HuH-7.5 (cell line): ENCODE measurements at regions not wholly inside any gene's neighbourhood (a gene's known extent, or its start where the extent isn't known, plus 50 kb on each side); places are given as distances from the start of the nearest gene placed in this dataset.
"Not testable (repeated sequence)": the region's sequence is repeated elsewhere in the genome, so short reads cannot be mapped to it uniquely, and the experiment has no call there.

Source experiments
- DNase-seq: peaks from one replicate; pipeline ENCODE4 v3.0.0; 2011; ENCODE audit warnings: low spot score

DNA sequence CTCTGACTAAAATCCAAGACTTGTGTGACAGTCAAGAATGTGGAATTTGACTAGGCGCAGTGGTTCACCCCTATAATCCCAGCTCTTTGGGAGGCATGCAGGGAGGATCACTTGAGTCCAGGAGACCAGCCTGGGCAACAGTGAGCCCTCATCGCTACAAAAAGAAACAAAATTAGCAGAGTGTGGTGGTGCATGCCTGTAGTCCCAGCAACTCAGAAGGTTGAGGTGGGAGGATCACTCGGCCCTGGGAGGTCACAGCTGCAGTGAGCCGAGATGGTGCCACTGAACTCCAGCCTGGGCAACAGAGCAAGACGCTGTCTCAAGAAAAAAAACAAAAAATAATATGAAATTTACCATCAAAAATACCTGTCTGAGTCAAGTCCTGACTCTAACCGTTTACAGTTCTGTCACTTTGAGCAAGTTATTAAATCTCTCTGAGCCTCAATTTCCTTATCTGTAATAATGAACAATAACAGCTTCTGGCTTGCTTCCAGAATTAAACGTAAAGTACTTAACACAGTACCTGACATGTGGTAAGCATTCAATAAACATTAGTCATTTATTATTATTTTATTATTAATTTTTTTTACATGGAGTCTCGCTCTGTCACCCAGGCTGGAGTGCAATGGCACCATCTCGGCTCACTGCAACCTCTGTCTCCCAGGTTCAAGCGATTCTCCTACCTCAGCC, 204.6 kb upstream of the TSC22D1 start:
- no peak for DNase-seq

DNA sequence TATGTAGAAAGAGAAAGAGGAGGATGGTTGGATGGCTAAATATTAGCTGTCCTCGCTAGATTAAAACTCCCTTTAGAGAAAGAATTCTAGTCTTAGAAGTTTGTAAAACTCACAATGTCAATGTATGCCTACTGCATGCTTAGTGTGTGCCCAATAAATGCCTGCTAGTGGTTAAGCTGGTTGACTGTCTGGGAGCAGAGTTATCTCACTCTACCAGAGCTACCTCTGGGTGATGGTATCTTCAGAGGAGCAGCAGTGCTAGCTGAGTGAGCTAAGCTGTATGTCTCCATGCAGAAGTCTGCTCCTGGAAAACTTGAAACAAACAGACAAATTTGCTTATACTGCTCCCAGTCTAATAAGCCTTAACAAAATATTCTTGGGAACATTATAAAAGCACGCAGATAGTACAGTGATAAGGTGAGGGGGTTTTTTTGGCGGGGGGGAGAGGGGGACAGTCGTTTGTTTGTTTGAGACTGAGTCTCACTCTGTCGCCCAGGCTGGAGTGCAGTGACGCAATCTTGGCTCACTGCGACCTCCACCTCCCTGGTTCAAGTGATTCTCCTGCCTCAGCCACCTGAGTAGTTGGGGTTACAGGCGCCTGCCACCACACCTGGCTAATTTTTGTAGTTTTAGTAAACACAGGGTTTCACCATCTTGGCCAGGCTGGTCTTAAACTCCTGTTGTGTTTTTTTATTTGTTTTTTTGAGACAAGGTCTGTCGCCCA, 202.8 kb upstream of the TSC22D1 start:
- DNase-seq, result no peak

DNA sequence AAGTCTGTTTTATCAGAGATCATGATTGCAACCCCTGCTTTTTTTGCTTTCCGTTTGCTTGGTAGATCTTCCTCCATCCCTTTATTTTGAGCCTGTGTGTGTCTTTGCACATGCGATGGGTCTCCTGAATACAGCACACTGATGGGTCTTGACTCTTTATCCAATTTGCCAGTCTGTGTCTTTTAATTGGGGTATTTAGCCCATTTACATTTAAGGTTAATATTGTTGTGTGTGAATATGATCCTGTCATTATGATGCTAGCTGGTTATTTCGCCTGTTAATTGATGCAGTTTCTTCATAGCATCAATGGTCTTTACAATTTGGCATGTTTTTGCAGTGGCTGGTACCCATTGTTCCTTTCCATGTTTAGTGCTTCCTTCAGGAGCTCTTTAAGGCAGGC, 199.2 kb upstream of the TSC22D1 start:
- not testable (repeated sequence) for DNase-seq

DNA sequence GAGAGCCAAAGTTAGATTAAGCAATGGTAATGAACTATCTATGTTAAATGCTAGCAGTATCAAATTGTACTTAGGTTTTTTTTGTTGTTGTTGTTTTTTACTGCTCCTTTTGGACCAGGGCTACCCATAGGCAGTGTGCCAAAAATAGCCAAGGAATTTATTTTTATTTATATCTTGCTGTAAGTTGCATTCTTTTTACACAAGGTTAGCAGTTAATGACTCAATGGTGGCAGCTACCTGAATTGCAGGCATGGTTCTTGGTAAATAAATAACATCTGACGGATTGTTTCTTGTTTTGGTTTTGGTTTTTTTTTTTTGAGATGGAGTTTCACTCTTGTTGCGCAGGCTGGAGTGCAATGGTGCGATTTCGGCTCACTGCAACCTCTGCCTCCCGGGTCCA, 194.8 kb upstream of the TSC22D1 start:
- DNase-seq, result no peak

DNA sequence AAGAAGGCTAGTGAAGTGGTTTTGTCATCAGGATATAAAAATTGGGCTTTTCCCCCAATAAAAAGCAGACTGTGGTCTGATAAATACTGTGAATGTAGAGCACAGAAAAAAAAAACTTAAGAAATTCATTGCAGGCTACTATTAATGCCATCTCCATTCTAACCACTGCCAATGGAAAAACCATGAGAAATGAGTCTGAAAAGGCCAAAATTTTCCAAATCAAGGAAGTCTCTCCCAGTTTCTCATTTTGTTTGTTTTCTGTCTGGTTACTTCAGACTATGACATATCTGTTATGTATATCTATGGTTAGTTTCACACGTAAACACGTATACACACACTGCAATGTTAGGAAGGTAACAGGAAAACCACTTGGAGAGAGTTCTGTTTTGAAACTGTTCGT, 193.6 kb upstream of the TSC22D1 start:
- DNase-seq, result no peak

DNA sequence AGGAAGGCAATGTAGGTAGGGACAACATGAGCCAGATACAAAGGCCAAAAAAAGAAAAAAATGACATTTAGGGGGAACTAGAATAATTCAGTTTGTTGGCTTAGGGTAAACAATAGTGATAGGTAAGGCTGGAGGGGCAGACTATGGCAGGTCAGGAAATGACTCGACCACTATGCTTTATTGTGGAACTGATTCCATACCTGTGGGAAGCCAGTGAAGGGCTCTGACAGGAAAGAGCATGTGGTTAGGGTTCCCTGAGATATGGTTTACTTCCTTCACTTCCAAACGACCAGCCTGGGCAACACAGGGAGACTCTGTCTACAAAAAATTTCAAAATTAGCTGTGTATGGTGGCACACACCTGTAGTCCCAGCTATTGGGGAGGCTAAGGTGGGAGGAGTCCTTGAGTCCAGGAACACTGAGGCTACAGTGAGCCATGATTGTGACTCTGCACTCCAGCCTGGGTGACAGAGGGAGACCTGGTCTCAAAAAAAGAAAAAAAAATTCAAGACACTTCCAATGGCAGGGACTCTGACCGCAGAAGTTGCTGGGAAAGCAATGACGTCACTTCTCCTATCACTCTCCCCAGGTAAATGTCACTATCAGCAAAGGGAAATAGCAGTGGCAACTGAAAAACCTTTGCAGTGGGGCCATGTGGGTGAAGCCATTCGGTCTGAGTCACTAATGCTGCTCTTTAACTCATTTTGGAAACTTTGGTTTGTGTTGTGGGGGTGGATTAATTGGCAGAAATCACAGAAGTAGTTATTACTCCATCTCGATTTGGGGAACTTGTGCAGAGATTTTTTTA, 192.8 kb upstream of the TSC22D1 start:
- no peak for DNase-seq

DNA sequence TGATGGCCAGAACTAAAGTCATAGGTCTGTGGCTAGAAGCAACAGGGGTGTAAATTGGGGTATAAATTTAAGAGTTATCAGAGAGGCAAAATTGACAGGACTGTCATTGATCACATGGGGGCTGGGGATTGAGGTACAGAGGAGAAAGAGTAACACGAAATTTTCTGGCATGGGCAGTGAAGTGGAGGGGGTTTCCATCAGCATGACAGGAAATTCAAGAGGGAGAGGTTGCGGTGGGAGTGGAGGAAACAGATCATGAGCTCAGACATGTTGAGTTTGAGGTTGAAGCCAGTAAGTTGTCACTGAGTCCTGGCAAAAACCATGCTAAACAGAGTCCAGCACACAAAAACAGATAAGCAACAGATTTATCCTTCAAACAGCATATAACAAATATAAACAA, 192.1 kb upstream of the TSC22D1 start:
- no peak for DNase-seq

DNA sequence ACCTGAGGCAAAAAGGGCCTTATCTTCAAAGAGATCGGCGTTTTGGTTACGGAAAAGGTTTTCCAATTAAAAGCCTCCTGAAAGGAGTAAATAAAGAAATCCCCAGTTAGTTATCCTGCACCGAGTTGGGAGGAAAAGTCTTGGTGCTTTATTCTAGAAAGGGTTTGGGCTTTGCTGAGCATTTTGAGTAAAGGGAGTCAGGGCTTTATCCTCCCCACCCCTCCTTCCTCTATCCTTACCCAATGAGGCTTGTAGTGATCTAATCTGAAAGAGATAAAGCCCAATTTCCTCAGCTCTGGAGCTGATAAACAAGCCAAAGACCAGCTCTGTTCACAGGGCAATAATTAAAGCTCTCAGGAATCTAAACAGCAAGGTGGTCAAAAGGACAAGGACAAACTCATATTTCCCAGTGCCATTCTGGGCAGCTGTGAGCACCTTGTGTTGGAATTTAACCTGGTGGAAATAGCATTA, 188.9 kb upstream of the TSC22D1 start:
- no peak for DNase-seq

DNA sequence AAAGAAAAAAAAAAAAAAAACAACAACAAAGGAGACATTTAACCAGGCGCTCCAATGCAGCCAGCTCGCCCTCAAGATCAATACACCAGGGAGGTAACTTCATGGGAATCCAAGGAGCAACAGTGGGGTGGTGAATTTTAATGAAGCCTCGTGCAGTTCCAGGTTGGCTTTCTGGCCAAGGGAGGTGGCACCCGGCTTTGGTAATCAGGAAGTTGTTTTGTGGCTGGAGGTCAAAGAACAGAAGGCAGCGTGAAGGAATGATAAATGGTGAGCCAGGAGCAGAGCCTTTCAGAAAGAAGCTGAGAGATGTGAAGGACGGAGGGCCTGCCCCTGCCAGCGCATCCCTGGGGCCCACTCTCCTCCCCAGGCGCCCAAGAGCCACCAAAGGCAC, 188.2 kb upstream of the TSC22D1 start:
- DNase-seq, result no peak

DNA sequence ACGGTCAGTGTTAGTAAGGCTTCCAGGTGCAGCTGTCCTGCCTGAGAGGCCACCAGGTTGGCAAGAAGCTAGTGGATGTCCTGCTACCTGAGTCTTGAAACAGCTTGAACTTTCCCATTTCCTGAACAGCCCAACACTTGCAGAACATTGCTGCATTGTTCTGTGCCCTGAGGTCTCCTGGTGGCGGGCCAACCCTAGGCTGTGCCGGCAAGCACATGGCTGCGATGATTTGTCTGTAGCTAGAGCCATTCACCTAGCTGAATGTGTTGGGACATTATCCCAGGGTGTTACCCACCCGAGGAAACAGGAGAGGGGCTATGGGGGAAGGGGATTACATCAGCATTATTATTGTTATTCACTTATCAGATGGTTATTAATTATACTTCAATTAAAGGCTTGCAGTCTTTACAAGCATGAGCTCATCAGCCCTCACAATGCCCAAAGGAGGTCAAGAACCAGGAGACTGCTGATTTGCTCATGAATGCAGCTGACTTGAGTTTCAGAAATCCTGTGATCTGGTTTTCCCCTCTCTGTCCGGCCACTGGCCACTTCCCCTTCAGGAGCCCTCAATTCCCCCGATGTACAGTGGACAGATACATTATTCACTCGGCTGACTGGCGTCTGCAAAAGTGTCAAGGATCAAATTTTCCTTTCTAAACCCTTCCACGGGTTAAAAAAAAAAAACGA, 187.6 kb upstream of the TSC22D1 start:
- DNase-seq, result no peak

DNA sequence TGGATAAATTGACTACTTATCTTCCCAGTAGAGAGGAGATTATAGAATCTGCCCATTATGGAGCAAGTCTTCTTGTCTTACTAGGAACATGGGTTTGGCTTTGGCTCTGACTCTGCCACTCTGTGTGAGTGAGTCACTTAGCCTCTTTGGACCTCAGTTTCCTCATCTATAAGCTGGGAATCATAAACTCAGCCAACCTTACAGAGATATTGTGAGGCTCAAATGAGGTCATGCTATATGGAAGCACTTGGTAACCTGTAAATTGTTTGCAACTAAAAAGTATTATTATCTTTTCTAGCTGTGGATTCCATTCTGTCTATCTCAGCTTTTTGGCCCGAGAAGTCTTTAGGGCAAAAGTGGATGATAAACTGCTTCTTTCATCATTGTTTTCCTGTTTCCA, 186.8 kb upstream of the TSC22D1 start:
- DNase-seq, result no peak

DNA sequence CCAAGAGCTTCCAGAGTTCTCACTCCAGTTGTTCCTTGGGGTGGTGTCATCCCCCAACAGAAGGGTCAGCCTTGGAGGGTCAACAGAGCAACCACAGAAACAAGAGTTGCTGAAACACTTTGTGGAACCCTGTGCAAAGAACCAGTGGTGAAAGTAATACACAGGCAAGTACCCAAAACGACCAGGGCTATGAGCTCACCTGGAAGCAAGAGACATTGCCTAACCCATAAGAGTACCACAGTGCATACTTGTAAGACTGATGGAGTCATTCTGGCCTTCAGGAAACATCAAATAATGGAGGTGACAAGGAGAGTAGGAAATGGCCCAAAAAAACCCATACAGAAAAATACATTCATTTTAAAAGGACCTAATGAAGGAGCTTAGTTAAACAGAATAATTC, 184.3 kb upstream of the TSC22D1 start:
- no peak for DNase-seq

DNA sequence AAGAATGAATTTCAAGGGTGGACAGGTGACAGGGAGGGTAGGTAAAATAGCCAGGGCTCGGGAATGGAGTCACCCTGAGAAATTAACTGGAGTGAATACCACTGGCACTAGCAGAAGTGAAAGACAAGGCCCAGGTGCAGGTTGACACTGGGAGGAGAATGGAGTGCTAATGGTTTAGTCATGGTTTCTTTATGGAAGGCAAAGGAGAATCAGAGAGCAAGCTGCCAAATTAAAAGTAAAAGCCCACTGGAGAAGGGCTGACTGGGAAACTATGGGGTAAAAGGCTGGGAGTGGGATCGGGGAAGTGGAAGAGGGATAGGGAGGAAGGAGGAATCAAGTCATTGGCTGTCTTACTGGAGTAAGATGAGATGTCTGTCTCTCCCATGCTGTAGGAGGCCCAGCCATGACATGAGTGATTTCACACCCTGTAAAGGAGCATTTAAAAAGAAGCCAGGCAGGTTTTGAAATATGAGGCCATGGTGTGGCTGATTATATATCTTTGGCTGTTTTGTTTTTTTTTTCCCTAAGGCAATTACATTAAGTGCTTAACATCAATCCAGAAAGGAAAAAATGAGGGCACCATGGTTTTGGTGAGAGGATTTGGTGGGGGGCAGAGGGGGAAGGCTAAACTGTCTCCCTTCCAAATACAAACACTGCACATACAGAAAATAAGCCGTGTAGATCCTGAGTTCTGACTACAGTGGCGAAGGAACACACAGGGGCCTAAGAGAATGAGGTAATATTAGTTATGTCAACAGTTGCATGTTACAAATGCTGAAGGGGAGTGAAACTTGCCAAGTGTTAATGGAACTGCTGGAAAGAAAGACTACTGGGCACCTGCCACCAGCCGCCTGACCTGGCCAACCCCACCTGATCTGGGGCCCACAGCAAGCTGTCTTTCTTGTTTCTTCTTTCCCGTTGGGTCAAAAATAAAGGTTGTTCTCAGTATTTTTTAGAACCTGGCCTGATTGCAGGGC, 183.5 kb upstream of the TSC22D1 start:
- no peak for DNase-seq

DNA sequence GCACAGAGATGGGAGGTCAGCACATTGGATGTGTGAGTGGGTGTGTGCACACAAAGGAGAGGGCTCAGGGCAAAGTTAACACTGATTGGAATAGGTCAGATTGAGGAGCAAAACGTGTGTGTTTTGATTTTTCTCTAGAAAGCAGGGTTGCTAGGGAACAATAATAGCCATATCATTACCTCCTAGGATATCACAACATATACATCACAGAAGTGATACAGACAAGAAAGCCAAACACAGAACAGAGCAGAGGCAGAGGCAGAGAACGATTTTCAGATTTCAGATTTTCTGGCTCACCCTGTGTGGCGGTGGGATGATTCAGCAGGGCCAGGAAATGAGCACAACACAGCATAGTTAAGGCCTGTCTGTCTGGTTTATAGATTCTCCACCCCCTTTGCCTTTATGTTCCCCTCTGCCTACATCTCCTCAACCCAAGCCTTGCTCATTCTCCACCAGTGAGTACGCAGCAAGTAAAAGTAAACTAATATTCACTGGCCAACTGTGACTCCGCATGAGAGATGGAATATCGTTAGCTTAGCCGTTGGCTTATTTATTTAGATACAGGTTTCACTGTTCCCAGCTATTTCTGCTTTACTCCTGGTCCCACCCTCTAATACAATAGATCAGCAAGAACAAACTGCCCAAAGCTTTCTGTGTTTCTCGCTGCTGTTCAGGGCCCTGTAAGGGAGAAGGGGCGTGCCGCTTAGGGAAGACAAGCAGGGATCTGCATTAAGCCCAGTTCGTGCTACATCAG, 182.7 kb upstream of the TSC22D1 start:
- no peak for DNase-seq

DNA sequence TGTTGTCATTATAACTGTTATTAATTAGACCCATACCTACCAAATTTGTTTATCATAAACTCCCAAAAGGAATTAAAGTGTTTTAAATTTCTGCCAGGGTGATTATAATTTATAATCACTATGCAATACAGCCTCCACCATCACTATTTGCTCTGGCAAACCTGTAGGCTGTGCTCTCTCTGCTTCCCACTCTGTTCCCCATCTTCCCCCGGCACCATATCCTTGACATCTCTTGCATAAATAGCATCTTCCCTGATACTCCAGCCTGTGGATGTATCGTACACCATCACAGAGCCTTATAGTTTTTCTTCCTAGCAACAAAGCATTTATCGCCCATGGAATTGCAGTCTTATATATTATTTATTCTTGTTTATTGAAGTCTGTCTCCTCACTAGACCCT, 181.5 kb upstream of the TSC22D1 start:
- DNase-seq, result no peak

DNA sequence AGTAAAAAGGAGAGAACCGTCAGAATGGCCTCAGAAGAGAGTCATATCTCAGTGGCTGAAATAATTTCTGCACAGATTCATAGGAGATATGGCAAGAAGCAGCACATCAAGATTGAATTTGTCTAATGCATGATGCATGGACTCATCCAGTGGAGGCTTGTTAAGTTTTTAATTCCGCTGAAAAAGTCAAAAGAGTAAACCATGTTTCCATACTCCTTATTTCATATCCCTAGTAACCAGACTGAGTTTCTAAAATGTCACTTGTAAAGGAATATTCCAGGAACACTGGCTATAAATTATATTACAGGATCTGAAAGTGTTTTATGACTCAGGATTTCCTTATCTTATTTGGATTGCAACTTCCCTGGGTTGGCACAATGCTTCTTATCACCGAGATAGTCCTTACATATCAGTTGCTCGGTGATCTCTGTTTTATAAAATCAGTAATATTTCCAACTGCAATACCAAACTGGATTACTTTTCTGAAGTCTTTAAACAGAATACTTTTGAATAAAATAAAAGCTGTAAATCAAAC, 180.2 kb upstream of the TSC22D1 start:
- DNase-seq, result no peak

DNA sequence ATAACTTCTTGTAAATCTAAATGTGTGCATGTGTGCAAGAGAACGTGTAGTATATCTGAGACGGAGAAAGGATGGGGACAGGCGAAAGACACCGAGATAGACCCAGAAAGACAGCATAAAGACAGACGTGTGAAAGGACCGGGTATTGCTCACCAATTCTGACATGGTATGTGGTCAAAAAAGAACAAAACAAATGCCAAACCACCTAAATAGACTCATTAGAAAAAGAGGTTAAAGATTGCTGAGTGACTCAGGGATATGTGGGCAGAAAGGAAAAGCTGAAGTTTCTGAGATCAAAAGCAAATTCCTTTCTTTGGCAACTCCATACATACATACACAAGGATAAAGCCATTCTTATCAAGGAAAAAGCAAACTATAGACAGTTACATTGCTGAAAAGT, 179.7 kb upstream of the TSC22D1 start:
- DNase-seq, result no peak

DNA sequence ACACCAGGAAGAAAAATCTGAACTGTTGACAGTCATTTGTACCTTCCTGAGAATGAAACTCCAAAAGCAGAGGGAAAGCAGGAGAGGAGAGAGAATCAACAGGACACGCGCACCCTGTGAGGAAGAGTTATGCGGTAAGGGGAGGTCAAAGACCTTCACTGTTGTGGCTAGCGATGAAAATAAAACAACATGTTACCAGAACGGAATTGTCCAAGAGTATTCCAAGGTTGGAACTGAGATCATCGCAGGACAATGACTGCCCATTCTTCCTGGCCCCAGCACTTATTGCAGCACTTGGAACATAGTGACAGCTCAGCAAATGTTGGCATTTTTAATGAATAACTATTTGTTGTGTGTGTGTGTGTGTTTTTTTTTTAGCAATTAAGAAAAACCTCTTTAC, 176.0 kb upstream of the TSC22D1 start:
- no peak for DNase-seq

DNA sequence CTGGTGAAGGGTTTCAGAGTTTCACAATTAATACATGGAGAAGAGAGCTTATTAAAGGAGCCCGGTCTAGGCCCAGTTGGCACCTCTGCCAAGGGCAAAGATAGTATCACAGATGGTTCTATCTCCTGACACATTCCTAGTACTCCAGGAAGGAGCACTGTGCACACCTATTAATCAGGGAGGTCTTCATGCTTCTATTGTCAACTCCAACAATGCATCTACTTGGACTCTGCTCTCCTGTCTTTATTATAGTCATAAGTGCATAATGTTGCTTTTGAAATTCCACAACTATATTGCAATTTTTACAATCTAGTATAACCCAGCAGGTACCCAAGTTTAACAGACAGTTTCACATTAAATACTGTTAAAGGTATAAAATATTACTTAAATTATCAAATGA, 174.5 kb upstream of the TSC22D1 start:
- DNase-seq, result no peak

DNA sequence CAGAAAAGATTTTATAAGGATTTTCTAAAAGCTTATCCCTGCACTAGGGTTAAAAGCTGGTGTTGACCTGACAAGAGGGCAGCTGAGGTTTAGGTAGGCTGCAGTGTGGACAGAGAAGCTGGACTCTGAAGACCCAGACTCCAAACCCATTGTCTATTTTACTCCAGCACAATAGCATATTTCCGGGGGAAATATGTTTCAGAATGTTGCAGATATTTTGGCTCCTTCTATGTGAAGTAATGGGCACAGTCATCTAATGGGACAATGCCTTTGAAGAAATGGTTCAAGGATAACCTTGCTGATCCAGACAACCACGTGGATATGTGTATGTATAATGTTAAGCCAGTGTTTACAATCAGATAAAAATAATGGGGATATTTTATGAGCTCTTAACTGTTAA, 173.8 kb upstream of the TSC22D1 start:
- DNase-seq, result no peak
